Liver (tissue), 7 donors: ENCODE measurements at regions not wholly inside any gene's neighbourhood (a gene's known extent, or its start where the extent isn't known, plus 50 kb on each side); places are given as distances from the start of the nearest gene placed in this dataset.
A peak's percentile ranks its signal among the peaks of the same experiment; 100 is the strongest.

Source experiments
- DNase-seq: peaks from one replicate; pipeline ENCODE4 v3.0.0-alpha.2; 2017; ENCODE audit warnings: low spot score
- H3K27ac ChIP-seq, 2 donors: one replicate each; pipeline ENCODE4 v1.7.0; 2013; ENCODE audit warnings: inconsistent platforms in 2 of 2, low read length in 2 of 2, control low read depth in 1 of 2, low read depth in 1 of 2, mild to moderate bottlenecking in 1 of 2
- H3K27me3 ChIP-seq, 4 donors: one replicate each; pipeline versions ENCODE4 v1.6.1 to v1.7.0; 2013; ENCODE audit warnings: low read length in 3 of 4, inconsistent platforms in 1 of 4, mild to moderate bottlenecking in 1 of 4, moderate library complexity in 1 of 4; ENCODE audit not compliant: control insufficient read depth in 4 of 4, insufficient read depth in 4 of 4
- H3K36me3 ChIP-seq, 4 donors: one replicate each; pipeline versions ENCODE4 v1.6.1 to v1.7.0; 2013; ENCODE audit warnings: low read length in 3 of 4, mild to moderate bottlenecking in 3 of 4, low read depth in 1 of 4, moderate library complexity in 1 of 4; ENCODE audit not compliant: control insufficient read depth in 4 of 4, insufficient read depth in 3 of 4
- H3K4me1 ChIP-seq, 4 donors: one replicate each; pipeline versions ENCODE4 v1.6.1 to v1.7.0; 2013; ENCODE audit warnings: low read length in 3 of 4, mild to moderate bottlenecking in 3 of 4, moderate library complexity in 1 of 4; ENCODE audit not compliant: control insufficient read depth in 4 of 4, insufficient read depth in 4 of 4
- H3K4me3 ChIP-seq, 3 donors: one replicate each; pipeline versions ENCODE4 v1.6.1 to v1.7.0; 2013; ENCODE audit warnings: low read length in 3 of 3, control low read depth in 1 of 3, low read depth in 1 of 3, mild to moderate bottlenecking in 1 of 3
- H3K9ac ChIP-seq, 2 donors: one replicate each; pipeline ENCODE4 v1.7.0; 2013; ENCODE audit warnings: low read length in 2 of 2, mild to moderate bottlenecking in 2 of 2, moderate library complexity in 2 of 2, control low read depth in 1 of 2, low read depth in 1 of 2
- H3K9me3 ChIP-seq, 4 donors: one replicate each; pipeline versions ENCODE4 v1.6.1 to v1.7.0; 2013; ENCODE audit warnings: low read length in 3 of 4; ENCODE audit not compliant: control insufficient read depth in 4 of 4
- ATF3 ChIP-seq: IDR thresholded peaks from 2 replicates; pipeline ENCODE4 v1.6.1; 2016; ENCODE audit warnings: antibody characterized with exemption
- EGR1 ChIP-seq, 2 donors: IDR thresholded peaks; 2 replicates each; pipeline ENCODE4 v1.6.1; 2016 to 2018; ENCODE audit warnings: antibody characterized with exemption in 2 of 2, low read depth in 2 of 2
- GABPA ChIP-seq, 2 donors: IDR thresholded peaks in 1 of 2; conservative IDR thresholded peaks in 1 of 2; 2 replicates each; pipeline ENCODE4 v1.6.1; 2016; ENCODE audit warnings: antibody characterized with exemption in 2 of 2, mild to moderate bottlenecking in 1 of 2, moderate library complexity in 1 of 2
- HNF4A ChIP-seq, 2 donors: conservative IDR thresholded peaks; 2 replicates each; pipeline ENCODE4 v1.6.1; 2016; ENCODE audit warnings: antibody characterized with exemption in 2 of 2, mild to moderate bottlenecking in 2 of 2
- JUND ChIP-seq, 2 donors: IDR thresholded peaks; 2 replicates each; pipeline ENCODE4 v1.6.1; 2016; ENCODE audit warnings: antibody characterized with exemption in 2 of 2
- MAX ChIP-seq: IDR thresholded peaks from 2 replicates; pipeline ENCODE4 v1.6.1; 2016; ENCODE audit warnings: antibody characterized with exemption
- RAD21 ChIP-seq, 2 donors: IDR thresholded peaks; 2 replicates each; pipeline ENCODE4 v1.6.1; 2016; ENCODE audit warnings: antibody characterized with exemption in 2 of 2, mild to moderate bottlenecking in 2 of 2
- REST ChIP-seq: IDR thresholded peaks from 2 replicates; pipeline ENCODE4 v1.6.1; 2016; ENCODE audit warnings: antibody characterized with exemption, mild to moderate bottlenecking
- RXRA ChIP-seq, 2 donors: IDR thresholded peaks; 2 replicates each; pipeline ENCODE4 v1.6.1; 2017 to 2018; ENCODE audit warnings: antibody characterized with exemption in 2 of 2, mild to moderate bottlenecking in 1 of 2
- SP1 ChIP-seq: IDR thresholded peaks from 2 replicates; pipeline ENCODE4 v1.6.1; 2018; ENCODE audit warnings: antibody characterized with exemption, mild to moderate bottlenecking
- YY1 ChIP-seq: IDR thresholded peaks from 2 replicates; pipeline ENCODE4 v1.6.1; 2016; ENCODE audit warnings: antibody characterized with exemption, mild to moderate bottlenecking
- ZBTB33 ChIP-seq: IDR thresholded peaks from 2 replicates; pipeline ENCODE4 v1.6.1; 2016; ENCODE audit warnings: antibody characterized with exemption
- WGBS: extraction: QIAGEN DNeasy Blood & Tissue Kit; methylation state at CpG from one replicate; pipeline ENCODE4 v1.1.7; 2013; 5-methylcytosine and 5-hydroxymethylcytosine counted together
- donor health status: healthy.
- donor health status: healthy.
- donor health status: healthy.
- donor health status: healthy.

GRCh38 chr19:30663611-30664174, 291.5 kb downstream of the ZNF536 start:
- no peak for TF ChIP-seq ZBTB33
- H3K36me3 ChIP-seq = no peaks in the 10 kb centered on the region
- DNase-seq = no peak
- peak overlapping the region; percentile 85 to 92 for H3K27ac ChIP-seq
- peaks cover 2 to 36% (median 26%) of the 10 kb centered on the region in 4 donors for H3K4me1 ChIP-seq
- H3K9ac ChIP-seq = peak overlapping the region in 1 of 2 donors; percentile 36
- H3K27me3 ChIP-seq = peaks cover 0 to 1% (median 0%) of the 10 kb centered on the region in 4 donors
- no peak overlapping the region for H3K4me3 ChIP-seq
- H3K9me3 ChIP-seq = no peaks in the 10 kb centered on the region
- WGBS = 58% methylated on average over 2 of the region's 2 CpGs

- no peaks in the 10 kb centered on the region for H3K36me3 ChIP-seq
- DNase-seq = no peak
- H3K9me3 ChIP-seq = no peaks in the 10 kb centered on the region
- WGBS = 32% methylated on average over 10 of the region's 10 CpGs
- H3K4me1 ChIP-seq = peaks cover 2 to 36% (median 26%) of the 10 kb centered on the region in 4 donors
- H3K9ac ChIP-seq = no peak overlapping the region
- H3K27ac ChIP-seq = peak overlapping the region; percentile 55 to 65
- H3K4me3 ChIP-seq = no peak overlapping the region
- no peaks in the 10 kb centered on the region for H3K27me3 ChIP-seq
- TF ChIP-seq ATF3 = peak; percentile 21
- peak; percentile 60 to 76 for TF ChIP-seq HNF4A (conservative IDR thresholded peaks at IDR 0.05)
- TF ChIP-seq ZBTB33 = no peak
- peak in 1 of 2 donors; percentile 19 for TF ChIP-seq EGR1 (IDR thresholded peaks at IDR 0.05; ENCODE audit: low read depth in 2 of 2)
- TF ChIP-seq REST = no peak
- TF ChIP-seq MAX = peak; percentile 55
- peak in 1 of 2 donors; percentile 15 for TF ChIP-seq RAD21 (IDR thresholded peaks at IDR 0.05)
- peak; percentile 24 to 72 for TF ChIP-seq RXRA (IDR thresholded peaks at IDR 0.05)
- peak; percentile 48 for TF ChIP-seq SP1
- TF ChIP-seq GABPA (IDR thresholded peaks at IDR 0.05 in 1 of 2, conservative IDR thresholded peaks at IDR 0.05 in 1 of 2) = no peak
- TF ChIP-seq JUND (IDR thresholded peaks at IDR 0.05) = peak in 1 of 2 donors; percentile 41
- TF ChIP-seq YY1 = peak; percentile 70
Measured at GRCh38 chr19:30662211-30662861, 290.2 kb downstream of the ZNF536 start.
